ENCODE measurements at regions not wholly inside any gene's neighbourhood (a gene's known extent, or its start where the extent isn't known, plus 50 kb on each side); places are given as distances from the start of the nearest gene placed in this dataset.

DNA sequence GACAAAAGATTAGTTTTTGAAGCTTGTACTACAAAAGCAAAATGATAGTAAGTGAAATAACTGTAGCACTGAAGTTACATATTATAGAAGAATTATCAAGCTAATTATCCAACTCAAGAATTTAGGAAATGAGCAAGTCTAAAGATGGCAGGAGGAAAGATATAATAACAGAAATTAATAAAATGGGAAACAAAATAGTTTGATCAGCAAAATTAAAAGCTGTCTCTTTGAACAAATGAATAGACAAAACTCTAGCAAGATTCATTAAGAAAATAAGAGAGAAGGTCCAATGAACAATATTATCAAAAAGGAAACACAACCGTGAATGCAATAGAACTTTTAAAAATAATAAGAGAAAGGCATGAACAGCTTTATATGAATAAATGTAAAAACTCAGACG, 224.3 kb upstream of the IRX5 start:
- peaks cover 4% of the 10 kb centered on the region for H3K27me3 Mint-ChIP-seq
- Histone ChIP-seq H3K27ac (ENCODE audit: insufficient read depth, low read length, poor library complexity, severe bottlenecking) (no peak overlapping the region), H3K36me3 (ENCODE audit: control insufficient read depth, insufficient read depth, low read length) (no peaks in the 10 kb centered on the region), H3K4me3 (ENCODE audit: low read depth, low read length) (no peak overlapping the region), H3K4me1 (ENCODE audit: control insufficient read depth, insufficient read depth, low read length, poor library complexity, severe bottlenecking) (no peaks in the 10 kb centered on the region), H3K27me3 (ENCODE audit: control insufficient read depth, insufficient read depth, low read length) (no peaks in the 10 kb centered on the region), H3K9me3 (ENCODE audit: control insufficient read depth in 2 of 2, low read length in 2 of 2) (no peaks in the 10 kb centered on the region)
- no peak for DNase-seq
- no peaks in the 10 kb centered on the region for H3K36me3 Mint-ChIP-seq
- H3K4me1 Mint-ChIP-seq: no peaks in the 10 kb centered on the region
- peaks cover 0 to 5% (median 0%) of the 10 kb centered on the region in 7 donors for H3K9me3 Mint-ChIP-seq
- H3K4me3 Mint-ChIP-seq: no peak overlapping the region
- ATAC-seq (ENCODE audit: low read depth in 2 of 2): no peak
- no peak overlapping the region for H3K27ac Mint-ChIP-seq

DNA sequence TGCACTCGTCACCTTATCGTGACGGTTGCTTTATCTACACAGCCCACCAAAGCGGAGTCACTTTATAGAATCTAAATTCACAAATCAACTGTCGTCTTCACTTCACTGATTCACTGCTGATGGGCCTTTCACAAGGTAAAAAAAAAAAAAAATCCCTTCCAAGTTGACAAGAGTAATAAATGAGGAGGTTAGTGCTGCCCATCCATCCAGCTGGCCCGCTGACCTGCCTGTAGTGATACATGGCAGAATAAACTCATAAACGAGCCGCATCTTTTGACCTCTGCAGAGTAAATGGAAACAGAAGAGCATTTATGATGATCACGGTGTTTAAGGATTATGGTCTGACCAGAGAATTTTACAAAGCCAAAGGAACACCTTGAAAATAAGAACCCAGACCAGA, 227.3 kb upstream of the IRX5 start:
- DNase-seq (no peak), ATAC-seq (ENCODE audit: low read depth in 2 of 2) (no peak)
- no peak overlapping the region for H3K4me3 ChIP-seq (ENCODE audit: low read depth, low read length)
- no peaks in the 10 kb centered on the region for H3K27me3 ChIP-seq (ENCODE audit: control insufficient read depth, insufficient read depth, low read length)
- no peak overlapping the region for H3K27ac ChIP-seq (ENCODE audit: insufficient read depth, low read length, poor library complexity, severe bottlenecking)
- H3K4me3 Mint-ChIP-seq: no peak overlapping the region
- H3K9me3 Mint-ChIP-seq: peaks cover 0 to 3% (median under 1%) of the 10 kb centered on the region in 7 donors
- H3K27ac Mint-ChIP-seq: no peak overlapping the region
- H3K9me3 ChIP-seq (ENCODE audit: control insufficient read depth in 2 of 2, low read length in 2 of 2): no peaks in the 10 kb centered on the region
- H3K4me1 Mint-ChIP-seq: no peaks in the 10 kb centered on the region
- H3K36me3 ChIP-seq (ENCODE audit: control insufficient read depth, insufficient read depth, low read length): no peaks in the 10 kb centered on the region
- no peaks in the 10 kb centered on the region for H3K4me1 ChIP-seq (ENCODE audit: control insufficient read depth, insufficient read depth, low read length, poor library complexity, severe bottlenecking)
- H3K36me3 Mint-ChIP-seq: no peaks in the 10 kb centered on the region
- peaks cover 4% of the 10 kb centered on the region for H3K27me3 Mint-ChIP-seq

DNA sequence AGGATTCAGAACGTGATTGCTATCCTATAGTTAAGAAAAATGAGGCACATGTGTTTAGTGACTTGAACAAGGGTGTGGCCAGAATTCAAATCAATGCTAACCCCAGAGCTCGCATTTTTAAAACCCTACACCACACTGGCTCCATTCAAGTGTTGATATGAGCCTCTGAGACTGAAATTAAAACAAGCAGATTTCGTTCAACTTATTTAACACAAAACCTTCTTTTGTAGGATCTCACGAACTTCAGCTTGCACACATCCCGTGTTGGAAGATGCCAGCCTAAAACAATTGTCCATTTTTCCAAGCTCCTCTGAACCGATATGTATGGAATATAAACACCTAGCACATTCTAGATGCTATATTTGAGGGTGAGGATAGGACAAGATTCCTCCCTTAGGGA, 231.0 kb upstream of the IRX5 start:
- no peaks in the 10 kb centered on the region for H3K36me3 ChIP-seq (ENCODE audit: control insufficient read depth, insufficient read depth, low read length)
- H3K4me3 ChIP-seq (ENCODE audit: low read depth, low read length): no peak overlapping the region
- no peaks in the 10 kb centered on the region for H3K4me1 Mint-ChIP-seq
- H3K4me1 ChIP-seq (ENCODE audit: control insufficient read depth, insufficient read depth, low read length, poor library complexity, severe bottlenecking): no peaks in the 10 kb centered on the region
- no peaks in the 10 kb centered on the region for H3K27me3 ChIP-seq (ENCODE audit: control insufficient read depth, insufficient read depth, low read length)
- H3K27ac Mint-ChIP-seq: no peak overlapping the region
- no peaks in the 10 kb centered on the region for H3K36me3 Mint-ChIP-seq
- H3K9me3 Mint-ChIP-seq: peaks cover 0 to 3% (median 0%) of the 10 kb centered on the region in 7 donors
- ATAC-seq (ENCODE audit: low read depth in 2 of 2) (no peak), DNase-seq (no peak)
- H3K27ac ChIP-seq (ENCODE audit: insufficient read depth, low read length, poor library complexity, severe bottlenecking): no peak overlapping the region
- no peak overlapping the region for H3K4me3 Mint-ChIP-seq
- no peaks in the 10 kb centered on the region for H3K9me3 ChIP-seq (ENCODE audit: control insufficient read depth in 2 of 2, low read length in 2 of 2)
- H3K27me3 Mint-ChIP-seq: peaks cover 4% of the 10 kb centered on the region

DNA sequence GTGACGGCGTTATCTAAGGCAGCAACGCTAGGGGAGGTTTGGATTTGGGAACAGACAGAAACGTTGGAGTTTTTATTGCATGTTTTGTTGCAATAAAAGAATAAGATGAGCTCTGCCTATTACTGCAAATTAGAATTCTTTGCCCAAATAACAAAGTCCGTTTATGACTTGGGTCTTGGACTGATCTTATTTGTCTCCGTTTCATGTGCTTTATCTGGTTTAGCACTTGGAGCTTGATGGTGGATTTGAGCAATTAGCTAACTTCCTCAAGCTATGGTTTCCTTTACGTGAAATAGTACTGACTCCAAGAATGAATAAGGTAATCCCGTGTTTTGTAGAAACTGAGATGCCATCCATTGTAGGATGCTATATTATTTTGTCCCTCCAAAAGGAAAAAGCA, 233.0 kb upstream of the IRX5 start:
- Histone ChIP-seq H3K9me3 (ENCODE audit: control insufficient read depth in 2 of 2, low read length in 2 of 2) (no peaks in the 10 kb centered on the region), H3K27ac (ENCODE audit: insufficient read depth, low read length, poor library complexity, severe bottlenecking) (no peak overlapping the region), H3K27me3 (ENCODE audit: control insufficient read depth, insufficient read depth, low read length) (no peaks in the 10 kb centered on the region), H3K4me3 (ENCODE audit: low read depth, low read length) (no peak overlapping the region), H3K36me3 (ENCODE audit: control insufficient read depth, insufficient read depth, low read length) (no peaks in the 10 kb centered on the region), H3K4me1 (ENCODE audit: control insufficient read depth, insufficient read depth, low read length, poor library complexity, severe bottlenecking) (no peaks in the 10 kb centered on the region)
- ATAC-seq (ENCODE audit: low read depth in 2 of 2) (no peak), DNase-seq (no peak)
- Mint-ChIP-seq H3K4me3 (no peak overlapping the region), H3K27me3 (no peaks in the 10 kb centered on the region), H3K27ac (no peak overlapping the region), H3K9me3 (peaks cover 0 to 3% (median 0%) of the 10 kb centered on the region in 7 donors), H3K4me1 (no peaks in the 10 kb centered on the region), H3K36me3 (no peaks in the 10 kb centered on the region)

DNA sequence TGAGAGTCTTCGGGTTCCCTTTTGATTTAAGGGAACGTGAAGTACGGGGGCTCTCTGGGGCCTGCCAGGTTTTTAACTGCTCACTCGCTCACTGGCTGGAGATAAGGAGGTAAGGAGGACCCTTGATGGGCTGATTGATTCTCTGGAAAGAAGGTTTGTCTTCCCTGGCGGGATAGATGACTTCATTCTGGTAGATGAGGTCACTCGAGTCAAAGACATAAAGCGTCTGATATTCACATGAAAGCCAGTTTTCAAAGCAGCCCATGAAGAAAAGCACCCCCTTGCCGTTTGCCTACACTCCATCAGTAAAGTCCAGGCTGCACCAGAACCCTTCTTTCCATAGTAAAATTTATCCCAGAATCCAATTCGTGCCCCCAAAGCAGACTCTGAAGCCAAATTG, 233.7 kb upstream of the IRX5 start:
- Mint-ChIP-seq H3K27ac (no peak overlapping the region), H3K9me3 (peaks cover 0 to 6% (median 0%) of the 10 kb centered on the region in 7 donors), H3K27me3 (no peaks in the 10 kb centered on the region), H3K36me3 (no peaks in the 10 kb centered on the region), H3K4me3 (no peak overlapping the region), H3K4me1 (no peaks in the 10 kb centered on the region)
- no peak overlapping the region for H3K27ac ChIP-seq (ENCODE audit: insufficient read depth, low read length, poor library complexity, severe bottlenecking)
- no peak overlapping the region for H3K4me3 ChIP-seq (ENCODE audit: low read depth, low read length)
- H3K36me3 ChIP-seq (ENCODE audit: control insufficient read depth, insufficient read depth, low read length): no peaks in the 10 kb centered on the region
- H3K27me3 ChIP-seq (ENCODE audit: control insufficient read depth, insufficient read depth, low read length): no peaks in the 10 kb centered on the region
- no peak for DNase-seq
- no peaks in the 10 kb centered on the region for H3K9me3 ChIP-seq (ENCODE audit: control insufficient read depth in 2 of 2, low read length in 2 of 2)
- ATAC-seq (ENCODE audit: low read depth in 2 of 2): no peak
- no peaks in the 10 kb centered on the region for H3K4me1 ChIP-seq (ENCODE audit: control insufficient read depth, insufficient read depth, low read length, poor library complexity, severe bottlenecking)

DNA sequence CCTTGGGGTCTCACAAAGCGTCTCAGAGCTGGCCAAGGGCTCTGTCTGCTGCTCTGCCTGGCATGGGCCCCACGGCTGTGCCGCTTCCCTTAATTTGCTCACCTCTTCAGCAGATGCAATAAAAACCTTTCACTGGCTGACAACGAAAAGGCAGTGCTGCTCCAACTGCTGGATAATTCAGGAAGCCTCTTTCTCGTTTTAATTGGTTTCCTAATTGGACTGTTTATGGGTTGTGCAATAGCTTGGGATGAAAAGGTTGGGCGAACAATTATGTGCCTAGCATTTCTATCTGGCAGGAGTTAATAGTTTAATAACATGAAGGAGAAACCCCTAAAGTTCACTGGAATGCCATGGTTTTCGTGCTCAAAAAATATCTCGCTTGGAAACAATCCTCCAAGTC, 234.1 kb upstream of the IRX5 start:
- Mint-ChIP-seq H3K27me3 (no peaks in the 10 kb centered on the region), H3K4me1 (no peaks in the 10 kb centered on the region), H3K36me3 (no peaks in the 10 kb centered on the region), H3K27ac (no peak overlapping the region), H3K4me3 (no peak overlapping the region), H3K9me3 (peaks cover 0 to 6% (median 0%) of the 10 kb centered on the region in 7 donors)
- Histone ChIP-seq H3K27ac (ENCODE audit: insufficient read depth, low read length, poor library complexity, severe bottlenecking) (no peak overlapping the region), H3K9me3 (ENCODE audit: control insufficient read depth in 2 of 2, low read length in 2 of 2) (no peaks in the 10 kb centered on the region), H3K27me3 (ENCODE audit: control insufficient read depth, insufficient read depth, low read length) (no peaks in the 10 kb centered on the region), H3K4me1 (ENCODE audit: control insufficient read depth, insufficient read depth, low read length, poor library complexity, severe bottlenecking) (no peaks in the 10 kb centered on the region), H3K36me3 (ENCODE audit: control insufficient read depth, insufficient read depth, low read length) (no peaks in the 10 kb centered on the region), H3K4me3 (ENCODE audit: low read depth, low read length) (no peak overlapping the region)
- no peak for ATAC-seq (ENCODE audit: low read depth in 2 of 2)
- no peak for DNase-seq

DNA sequence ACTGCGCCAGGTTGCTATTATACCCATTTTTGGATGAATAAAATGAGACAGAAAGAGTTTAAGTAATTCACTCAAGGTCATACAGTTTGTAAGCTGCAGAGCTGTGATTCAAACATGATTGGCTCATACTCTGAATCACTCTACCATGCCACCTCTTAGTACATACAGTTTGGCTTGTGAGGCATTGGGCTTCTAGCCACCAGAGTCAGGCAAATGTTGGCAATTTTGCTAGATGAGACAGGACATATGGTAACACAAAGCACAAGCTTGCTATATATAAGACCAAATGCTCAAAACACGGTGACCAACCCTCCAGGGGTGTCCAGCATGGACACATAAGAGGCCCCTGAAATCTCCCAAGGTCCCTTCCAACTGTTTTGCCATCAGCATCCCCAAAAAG, 236.0 kb upstream of the IRX5 start:
- H3K9me3 Mint-ChIP-seq: peaks cover 0 to 4% (median 0%) of the 10 kb centered on the region in 7 donors
- Histone ChIP-seq H3K36me3 (ENCODE audit: control insufficient read depth, insufficient read depth, low read length) (no peaks in the 10 kb centered on the region), H3K9me3 (ENCODE audit: control insufficient read depth in 2 of 2, low read length in 2 of 2) (no peaks in the 10 kb centered on the region), H3K4me1 (ENCODE audit: control insufficient read depth, insufficient read depth, low read length, poor library complexity, severe bottlenecking) (no peaks in the 10 kb centered on the region), H3K27me3 (ENCODE audit: control insufficient read depth, insufficient read depth, low read length) (no peaks in the 10 kb centered on the region), H3K27ac (ENCODE audit: insufficient read depth, low read length, poor library complexity, severe bottlenecking) (no peak overlapping the region), H3K4me3 (ENCODE audit: low read depth, low read length) (no peak overlapping the region)
- ATAC-seq (ENCODE audit: low read depth in 2 of 2): no peak
- no peaks in the 10 kb centered on the region for H3K36me3 Mint-ChIP-seq
- peaks cover 4% of the 10 kb centered on the region for H3K27me3 Mint-ChIP-seq
- no peak overlapping the region for H3K27ac Mint-ChIP-seq
- no peak overlapping the region for H3K4me3 Mint-ChIP-seq
- no peaks in the 10 kb centered on the region for H3K4me1 Mint-ChIP-seq
- no peak for DNase-seq

DNA sequence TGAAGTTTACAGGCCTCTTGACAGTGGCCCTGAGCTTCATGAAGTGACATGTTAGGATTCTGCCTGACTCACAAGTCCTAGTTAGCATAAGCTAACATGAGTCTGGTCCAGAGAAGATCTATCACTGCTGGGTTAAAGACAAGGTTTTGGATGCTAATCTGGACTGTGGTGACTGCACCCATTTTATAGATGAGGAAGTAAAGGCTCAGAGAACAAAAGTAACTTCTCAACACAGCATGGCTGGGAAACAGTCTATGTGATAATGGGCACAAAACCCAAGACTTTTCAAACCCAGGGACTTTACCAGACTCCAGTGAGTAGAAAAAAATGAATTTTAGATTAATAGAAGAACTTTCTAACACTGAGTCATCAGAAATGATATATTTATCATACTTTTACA, 236.8 kb upstream of the IRX5 start:
- Mint-ChIP-seq H3K4me1 (no peaks in the 10 kb centered on the region), H3K27me3 (peaks cover 4% of the 10 kb centered on the region), H3K27ac (no peak overlapping the region), H3K36me3 (no peaks in the 10 kb centered on the region), H3K9me3 (peaks cover 0 to 4% (median 0%) of the 10 kb centered on the region in 7 donors), H3K4me3 (no peak overlapping the region)
- H3K36me3 ChIP-seq (ENCODE audit: control insufficient read depth, insufficient read depth, low read length): no peaks in the 10 kb centered on the region
- ATAC-seq (ENCODE audit: low read depth in 2 of 2) (no peak), DNase-seq (no peak)
- no peak overlapping the region for H3K27ac ChIP-seq (ENCODE audit: insufficient read depth, low read length, poor library complexity, severe bottlenecking)
- no peaks in the 10 kb centered on the region for H3K27me3 ChIP-seq (ENCODE audit: control insufficient read depth, insufficient read depth, low read length)
- H3K9me3 ChIP-seq (ENCODE audit: control insufficient read depth in 2 of 2, low read length in 2 of 2): no peaks in the 10 kb centered on the region
- H3K4me1 ChIP-seq (ENCODE audit: control insufficient read depth, insufficient read depth, low read length, poor library complexity, severe bottlenecking): no peaks in the 10 kb centered on the region
- H3K4me3 ChIP-seq (ENCODE audit: low read depth, low read length): no peak overlapping the region

Data from CD4-positive, CD25-positive, alpha-beta regulatory T cell (primary cell).